ENCODE measurements at regions not wholly inside any gene's neighbourhood (a gene's known extent, or its start where the extent isn't known, plus 50 kb on each side); places are given as distances from the start of the nearest gene placed in this dataset.

DNA sequence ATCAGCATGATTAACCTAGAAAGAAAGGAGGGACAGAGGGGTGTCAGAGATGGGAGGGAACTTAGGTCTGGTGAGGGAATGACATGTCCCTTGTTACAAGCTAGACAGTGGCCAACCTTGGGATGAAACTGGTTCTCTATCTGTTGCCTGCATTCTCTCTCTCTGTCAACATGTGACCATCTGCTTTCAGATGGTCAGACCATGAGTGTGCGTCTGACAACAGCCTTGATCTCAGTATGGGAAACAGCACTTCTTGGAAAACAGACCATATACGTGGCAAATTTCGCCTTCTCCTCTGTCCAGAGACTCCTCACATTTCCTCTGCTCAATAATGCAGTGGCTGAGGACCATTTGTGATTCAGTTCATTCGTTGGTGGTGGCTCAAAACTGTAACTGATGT is 845.9 kb downstream of the TYW1 start:
- Histone ChIP-seq H3K9me3 (peaks cover 0 to 15% of the 10 kb centered on the region in 2 donors), H3K4me1 (no peaks in the 10 kb centered on the region), H3K4me3 (no peak overlapping the region), H3K27me3 (no peaks in the 10 kb centered on the region), H3K36me3 (no peaks in the 10 kb centered on the region), H3K27ac (no peak overlapping the region)
- ATAC-seq, result no peak
- TF ChIP-seq, protein P1, sequence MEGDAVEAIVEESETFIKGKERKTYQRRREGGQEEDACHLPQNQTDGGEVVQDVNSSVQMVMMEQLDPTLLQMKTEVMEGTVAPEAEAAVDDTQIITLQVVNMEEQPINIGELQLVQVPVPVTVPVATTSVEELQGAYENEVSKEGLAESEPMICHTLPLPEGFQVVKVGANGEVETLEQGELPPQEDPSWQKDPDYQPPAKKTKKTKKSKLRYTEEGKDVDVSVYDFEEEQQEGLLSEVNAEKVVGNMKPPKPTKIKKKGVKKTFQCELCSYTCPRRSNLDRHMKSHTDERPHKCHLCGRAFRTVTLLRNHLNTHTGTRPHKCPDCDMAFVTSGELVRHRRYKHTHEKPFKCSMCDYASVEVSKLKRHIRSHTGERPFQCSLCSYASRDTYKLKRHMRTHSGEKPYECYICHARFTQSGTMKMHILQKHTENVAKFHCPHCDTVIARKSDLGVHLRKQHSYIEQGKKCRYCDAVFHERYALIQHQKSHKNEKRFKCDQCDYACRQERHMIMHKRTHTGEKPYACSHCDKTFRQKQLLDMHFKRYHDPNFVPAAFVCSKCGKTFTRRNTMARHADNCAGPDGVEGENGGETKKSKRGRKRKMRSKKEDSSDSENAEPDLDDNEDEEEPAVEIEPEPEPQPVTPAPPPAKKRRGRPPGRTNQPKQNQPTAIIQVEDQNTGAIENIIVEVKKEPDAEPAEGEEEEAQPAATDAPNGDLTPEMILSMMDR (IDR thresholded peaks at IDR 0.05), result no peak
- intact Hi-C loops (cut with DNase I), result no loop called here
- no peak for DNase-seq

DNA sequence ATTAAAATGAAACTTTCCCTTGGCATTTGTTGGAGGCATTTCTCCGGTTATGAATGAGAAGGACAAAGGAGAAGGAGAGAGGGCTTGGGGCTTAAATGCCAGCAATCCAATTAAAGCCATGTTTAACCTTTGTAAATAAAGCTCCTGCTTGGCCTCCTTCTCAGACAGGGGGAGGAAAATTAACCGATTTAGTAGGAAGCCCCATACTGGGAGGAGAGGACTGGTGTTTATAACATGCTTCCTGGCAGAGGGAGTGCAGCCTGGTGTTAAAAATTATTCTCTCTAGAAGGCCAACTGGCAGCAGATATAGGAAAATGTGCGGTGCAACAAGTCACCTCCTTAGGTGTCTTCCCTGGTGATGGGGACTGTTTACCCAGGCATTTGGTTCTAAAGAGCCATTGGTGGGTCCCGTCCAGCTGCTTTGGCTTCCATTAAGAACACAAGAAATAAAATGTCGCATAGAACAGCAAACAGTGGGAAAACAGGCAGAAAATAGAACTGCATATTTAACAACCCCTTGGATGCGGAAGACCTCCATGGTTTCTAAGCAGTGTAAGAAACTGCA is 846.5 kb downstream of the TYW1 start:
- no peak for DNase-seq
- no peaks in the 10 kb centered on the region for H3K4me1 ChIP-seq
- H3K27me3 ChIP-seq, result no peaks in the 10 kb centered on the region
- peaks cover 0 to 13% of the 10 kb centered on the region in 2 donors for H3K9me3 ChIP-seq
- no peak overlapping the region for H3K4me3 ChIP-seq
- H3K36me3 ChIP-seq, result no peaks in the 10 kb centered on the region
- intact Hi-C loops (cut with DNase I), result no loop called here
- no peak for ATAC-seq
- TF ChIP-seq, protein P1 (IDR thresholded peaks at IDR 0.05), result no peak
- no peak overlapping the region for H3K27ac ChIP-seq

DNA sequence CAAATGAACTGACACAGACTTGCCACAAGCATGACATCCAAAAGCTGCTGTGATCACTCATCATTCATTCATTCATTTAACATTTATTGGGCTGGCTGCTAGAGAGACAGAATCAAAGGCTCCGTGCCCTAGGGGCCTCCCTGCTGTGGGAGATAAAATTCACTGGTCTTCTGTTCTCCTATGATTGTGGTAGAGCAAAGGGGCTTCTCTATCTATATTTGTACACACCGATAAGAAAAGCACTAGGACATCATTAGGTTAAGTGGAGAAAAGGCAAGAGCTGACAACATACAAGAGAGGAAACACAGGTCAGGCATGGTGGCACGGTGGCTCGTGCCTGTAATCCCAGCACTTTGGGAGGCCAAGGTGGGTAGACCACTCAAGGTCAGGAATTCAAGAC is 847.0 kb downstream of the TYW1 start:
- DNase-seq (no peak), ATAC-seq (no peak)
- TF ChIP-seq, protein P1 (IDR thresholded peaks at IDR 0.05), result no peak
- Histone ChIP-seq H3K27me3 (no peaks in the 10 kb centered on the region), H3K36me3 (no peaks in the 10 kb centered on the region), H3K27ac (no peak overlapping the region), H3K4me1 (no peaks in the 10 kb centered on the region), H3K9me3 (peaks cover 0 to 12% of the 10 kb centered on the region in 2 donors), H3K4me3 (no peak overlapping the region)
- intact Hi-C loops (cut with DNase I), result no loop called here

DNA sequence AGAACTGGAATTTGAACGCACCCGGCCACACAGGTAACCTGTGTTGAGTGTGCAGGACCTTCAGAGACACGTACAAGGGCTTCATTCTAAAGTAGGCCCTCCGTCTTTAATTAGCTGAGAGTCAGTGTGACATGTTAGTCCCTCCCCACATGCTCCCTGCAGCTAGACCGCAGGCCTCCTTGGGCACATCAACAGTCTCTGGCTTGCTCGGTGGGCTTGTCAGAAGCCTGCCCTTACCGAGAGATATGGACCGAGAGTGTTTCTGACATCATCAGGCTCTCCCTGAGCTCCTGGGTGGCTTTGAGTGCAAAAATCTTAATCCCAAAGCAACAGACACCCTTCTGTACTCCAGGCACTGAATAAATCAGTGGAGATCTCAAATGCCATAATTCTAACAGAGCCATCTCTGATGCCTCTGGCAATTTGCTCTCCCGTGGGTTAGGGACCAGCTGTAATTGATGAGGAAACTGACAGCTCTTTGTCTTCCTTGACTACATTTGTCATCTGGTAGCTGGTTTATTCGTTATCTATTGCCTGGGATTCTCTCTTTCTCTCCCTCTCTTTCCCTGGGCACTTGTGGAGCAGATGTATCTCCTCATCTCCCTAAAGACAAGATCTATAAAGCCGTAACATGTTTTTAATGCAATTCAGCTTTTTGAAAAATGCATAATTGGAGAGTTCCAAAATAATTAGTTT is 850.6 kb downstream of the TYW1 start:
- no peak for ATAC-seq
- no peaks in the 10 kb centered on the region for H3K36me3 ChIP-seq
- H3K4me3 ChIP-seq, result no peak overlapping the region
- no peaks in the 10 kb centered on the region for H3K27me3 ChIP-seq
- H3K9me3 ChIP-seq, result no peaks in the 10 kb centered on the region
- H3K4me1 ChIP-seq, result no peaks in the 10 kb centered on the region
- DNase-seq, result no peak
- TF ChIP-seq, protein P1 (IDR thresholded peaks at IDR 0.05), result no peak
- intact Hi-C loops (cut with DNase I), result no loop called here
- H3K27ac ChIP-seq, result no peak overlapping the region

DNA sequence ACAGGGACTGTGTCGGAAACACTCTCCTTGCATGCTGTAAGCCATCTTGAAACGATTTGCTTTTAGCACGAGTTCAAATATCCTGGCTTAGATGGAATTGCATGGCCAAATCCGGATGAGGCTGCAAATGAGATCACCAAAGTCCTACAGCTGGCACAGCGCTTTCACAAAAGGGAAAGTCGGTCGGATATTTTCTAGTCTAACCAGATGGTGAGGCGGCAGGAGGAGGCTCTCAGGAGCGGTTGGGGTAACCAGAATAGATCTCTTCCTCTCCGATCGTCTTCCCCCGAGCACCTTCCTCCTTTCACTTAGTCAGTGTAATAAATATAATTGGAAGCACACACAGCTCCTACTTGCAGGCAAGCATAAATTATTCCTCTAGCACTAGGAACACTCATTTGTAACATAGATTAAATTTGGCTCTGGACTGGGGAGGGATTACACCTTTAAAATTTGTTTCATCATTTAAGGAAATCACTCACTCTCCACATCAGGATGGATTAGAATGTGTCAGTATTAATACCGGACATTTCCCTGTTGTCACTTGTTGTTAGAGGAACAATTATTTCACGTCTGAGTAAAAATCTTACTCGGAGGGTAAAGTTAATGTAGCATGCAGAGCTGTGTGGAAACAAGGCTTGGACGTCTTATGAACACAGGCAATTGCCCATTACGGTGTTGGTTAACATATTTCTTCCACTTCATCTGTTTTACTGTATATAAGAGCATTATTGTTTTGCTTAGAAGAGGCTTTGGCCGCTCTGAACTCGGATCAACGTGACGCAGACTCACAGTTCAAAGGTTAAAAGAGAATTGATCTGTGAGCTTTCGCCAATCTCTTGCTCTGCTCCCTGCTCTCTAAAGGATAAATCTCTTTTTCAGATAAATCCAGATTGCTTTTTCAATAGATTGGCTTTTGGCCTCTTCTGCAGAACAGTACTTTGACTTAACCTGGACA is 857.9 kb downstream of the TYW1 start:
- H3K27ac ChIP-seq, result no peak overlapping the region
- no peak for DNase-seq
- no peak for ATAC-seq
- intact Hi-C loops (cut with DNase I), result no loop called here
- no peaks in the 10 kb centered on the region for H3K9me3 ChIP-seq
- no peak overlapping the region for H3K4me3 ChIP-seq
- no peaks in the 10 kb centered on the region for H3K27me3 ChIP-seq
- no peaks in the 10 kb centered on the region for H3K36me3 ChIP-seq
- no peaks in the 10 kb centered on the region for H3K4me1 ChIP-seq
- TF ChIP-seq, protein P1 (IDR thresholded peaks at IDR 0.05), result no peak
